CD14-positive monocyte (primary cell): ENCODE measurements at regions not wholly inside any gene's neighbourhood (a gene's known extent, or its start where the extent isn't known, plus 50 kb on each side); places are given as distances from the start of the nearest gene placed in this dataset.

Source experiments
- DNase-seq, 3 donors: peaks; one replicate each; pipeline ENCODE4 v3.0.0-alpha.2; 2011 to 2022
- H2AFZ ChIP-seq: 2 replicates; pipeline ENCODE4 v1.6.0; 2012; ENCODE audit warnings: mild to moderate bottlenecking, low read depth, low read length, inconsistent platforms; ENCODE audit not compliant: insufficient read depth, poor library complexity, severe bottlenecking
- H3K27ac ChIP-seq, 2 donors: 1 replicate in 1 of 2; 2 replicates in 1 of 2; pipeline ENCODE4 v1.5.1; 2012 to 2013; ENCODE audit warnings: low read length in 2 of 2, control low read depth in 1 of 2, inconsistent platforms in 1 of 2, low read depth in 1 of 2, mild to moderate bottlenecking in 1 of 2
- H3K27me3 ChIP-seq, 2 donors: one replicate each; pipeline versions ENCODE4 v1.6.0 to v1.6.1; 2011 to 2013; ENCODE audit warnings: low read length in 2 of 2; ENCODE audit not compliant: control insufficient read depth in 2 of 2, insufficient read depth in 2 of 2
- H3K36me3 ChIP-seq, 2 donors: replicated peaks in 1 of 2; 1 replicate in 1 of 2; 2 replicates in 1 of 2; pipeline versions ENCODE4 v1.5.1 to v1.6.1; 2012 to 2013; ENCODE audit warnings: low read length in 2 of 2, control low read depth in 1 of 2, inconsistent platforms in 1 of 2, mild to moderate bottlenecking in 1 of 2; ENCODE audit not compliant: insufficient read depth in 2 of 2, control insufficient read depth in 1 of 2
- H3K4me1 ChIP-seq, 2 donors: 1 replicate in 1 of 2; 2 replicates in 1 of 2; pipeline versions ENCODE4 v1.5.1 to v1.6.1; 2012 to 2013; ENCODE audit warnings: low read length in 2 of 2, control low read depth in 1 of 2, inconsistent platforms in 1 of 2, mild to moderate bottlenecking in 1 of 2, moderate library complexity in 1 of 2; ENCODE audit not compliant: insufficient read depth in 2 of 2, control insufficient read depth in 1 of 2
- H3K4me2 ChIP-seq: replicated peaks from 2 replicates; pipeline ENCODE3; 2012; ENCODE audit warnings: low read length, moderate library complexity, mild to moderate bottlenecking; ENCODE audit not compliant: poor library complexity, severe bottlenecking; ENCODE audit errors: extremely low read depth
- H3K4me3 ChIP-seq, 3 experiments: fragments of 200-600 bp in 1 of 3; sonication (generic) in 1 of 3; replicated peaks in 1 of 3; 1 replicate in 2 of 3; 2 replicates in 1 of 3; pipeline ENCODE4 v1.5.1; 2011 to 2013; ENCODE audit warnings: low read length in 3 of 3, mild to moderate bottlenecking in 3 of 3, control low read depth in 2 of 3, low read depth in 2 of 3, inconsistent platforms in 1 of 3, moderate library complexity in 1 of 3
- H3K79me2 ChIP-seq: 2 replicates; pipeline ENCODE4 v1.6.0; 2012; ENCODE audit warnings: mild to moderate bottlenecking, control low read depth, inconsistent platforms, low read length, moderate library complexity; ENCODE audit not compliant: insufficient read depth
- H3K9ac ChIP-seq: 2 replicates; pipeline ENCODE4 v1.6.0; 2017; ENCODE audit warnings: low read length, mild to moderate bottlenecking; ENCODE audit not compliant: insufficient read depth, poor library complexity, severe bottlenecking
- H3K9me3 ChIP-seq, 2 donors: replicated peaks in 1 of 2; 1 replicate in 1 of 2; 2 replicates in 1 of 2; pipeline versions ENCODE4 v1.5.1 to v1.6.1; 2012 to 2013; ENCODE audit warnings: low read length in 2 of 2, control low read depth in 1 of 2; ENCODE audit not compliant: control insufficient read depth in 1 of 2, insufficient read depth in 1 of 2
- H4K20me1 ChIP-seq: 2 replicates; pipeline ENCODE4 v1.6.0; 2012; ENCODE audit warnings: mild to moderate bottlenecking, low read length, control low read depth, moderate library complexity; ENCODE audit not compliant: insufficient read depth
- H3K27ac Mint-ChIP-seq, 7 donors: one replicate each; pipeline ENCODE4 v1.8.0; 2020; ENCODE audit warnings: mild to moderate bottlenecking in 7 of 7, mixed read lengths in 7 of 7, moderate library complexity in 6 of 7, inconsistent platforms in 2 of 7
- H3K27me3 Mint-ChIP-seq, 3 donors: one replicate each; pipeline ENCODE4 v1.8.0; 2021 to 2022; ENCODE audit warnings: low read depth in 3 of 3, mild to moderate bottlenecking in 3 of 3, mixed read lengths in 3 of 3, moderate library complexity in 3 of 3, inconsistent platforms in 1 of 3
- H3K36me3 Mint-ChIP-seq, 2 donors: one replicate each; pipeline ENCODE4 v1.8.0; 2020; ENCODE audit warnings: mixed read lengths in 2 of 2, inconsistent platforms in 1 of 2, mild to moderate bottlenecking in 1 of 2
- H3K4me1 Mint-ChIP-seq: one replicate; pipeline ENCODE4 v1.8.0; 2020; ENCODE audit warnings: mild to moderate bottlenecking, mixed read lengths
- H3K4me3 Mint-ChIP-seq, 2 donors: one replicate each; pipeline ENCODE4 v1.8.0; 2020; ENCODE audit warnings: mild to moderate bottlenecking in 2 of 2, mixed read lengths in 2 of 2, moderate library complexity in 1 of 2
- H3K9me3 Mint-ChIP-seq, 7 donors: one replicate each; pipeline ENCODE4 v1.8.0; 2020 to 2022; ENCODE audit warnings: mixed read lengths in 7 of 7, mild to moderate bottlenecking in 6 of 7, moderate library complexity in 6 of 7, inconsistent platforms in 2 of 7
- CTCF ChIP-seq: fragments of 200-600 bp; IDR thresholded peaks from one replicate; pipeline ENCODE4 v1.8.0; 2022; ENCODE audit warnings: antibody characterized with exemption, mild to moderate bottlenecking
- WGBS: methylation state at CpG from one replicate; pipeline ENCODE4 v1.1.5; 2013; ENCODE audit warnings: missing lambda C conversion rate; ENCODE audit not compliant: insufficient coverage; 5-methylcytosine and 5-hydroxymethylcytosine counted together
- intact Hi-C, 2 donors: fragments of 100-400 bp; cut with micrococcal nuclease; formaldehyde crosslinking; loops; one replicate each; pipeline versions ENCODE4 v1.15.0 to v1.15.1; 2023

- no peak overlapping the region for H2AFZ ChIP-seq
- H3K27ac Mint-ChIP-seq: no peak overlapping the region
- H4K20me1 ChIP-seq: no peaks in the 10 kb centered on the region
- no peak overlapping the region for H3K27ac ChIP-seq
- no peak overlapping the region for H3K4me2 ChIP-seq
- H3K27me3 Mint-ChIP-seq: peaks cover 0 to 3% (median 3%) of the 10 kb centered on the region in 3 donors
- no peaks in the 10 kb centered on the region for H3K4me1 ChIP-seq
- no peaks in the 10 kb centered on the region for H3K4me1 Mint-ChIP-seq
- no peaks in the 10 kb centered on the region for H3K36me3 ChIP-seq
- DNase-seq: no peak
- H3K27me3 ChIP-seq: no peaks in the 10 kb centered on the region
- no peaks in the 10 kb centered on the region for H3K79me2 ChIP-seq
- peaks cover 0 to 3% (median 0%) of the 10 kb centered on the region in 7 donors for H3K9me3 Mint-ChIP-seq
- no peaks in the 10 kb centered on the region for H3K9me3 ChIP-seq
- 80% methylated on average over 1 of the region's 6 CpGs for WGBS
- intact Hi-C loops: no loop called here
- no peak for TF ChIP-seq CTCF
- no peak overlapping the region for H3K4me3 ChIP-seq
- no peak overlapping the region for H3K9ac ChIP-seq
- H3K4me3 Mint-ChIP-seq: no peak overlapping the region
- no peaks in the 10 kb centered on the region for H3K36me3 Mint-ChIP-seq
Measured at GRCh38 chr14:87877877-87878276, 115.1 kb downstream of the GALC start.

- DNase-seq: no peak
- intact Hi-C loops: no loop called here
- TF ChIP-seq CTCF: no peak
- Histone ChIP-seq H2AFZ (no peak overlapping the region), H3K27ac (no peak overlapping the region), H3K27me3 (no peaks in the 10 kb centered on the region), H3K79me2 (no peaks in the 10 kb centered on the region), H3K4me1 (no peaks in the 10 kb centered on the region), H4K20me1 (no peaks in the 10 kb centered on the region), H3K9me3 (no peaks in the 10 kb centered on the region), H3K4me2 (no peak overlapping the region), H3K36me3 (no peaks in the 10 kb centered on the region), H3K4me3 (no peak overlapping the region), H3K9ac (no peak overlapping the region)
- WGBS: 100% methylated on average over 1 of the region's 2 CpGs
- Mint-ChIP-seq H3K4me1 (no peaks in the 10 kb centered on the region), H3K9me3 (peaks cover 0 to 8% (median 4%) of the 10 kb centered on the region in 7 donors), H3K27me3 (peaks cover 0 to 3% (median 2%) of the 10 kb centered on the region in 3 donors), H3K4me3 (no peak overlapping the region), H3K36me3 (no peaks in the 10 kb centered on the region), H3K27ac (no peak overlapping the region)
Measured at GRCh38 chr14:87874676-87875075, 118.3 kb downstream of the GALC start.
